GM10266 (cell line): ENCODE measurements at regions not wholly inside any gene's neighbourhood (a gene's known extent, or its start where the extent isn't known, plus 50 kb on each side); places are given as distances from the start of the nearest gene placed in this dataset.
"Not testable (repeated sequence)": the region's sequence is repeated elsewhere in the genome, so short reads cannot be mapped to it uniquely, and the experiment has no call there.

Experiments used
- DNase-seq: peaks from one replicate; pipeline ENCODE4 v3.0.0; 2012; ENCODE audit errors: extremely low spot score
- TF ChIP-seq, protein P1 (sequence below): IDR thresholded peaks from 2 replicates; pipeline ENCODE4 v1.5.1; 2012; ENCODE audit warnings: mild to moderate bottlenecking, low read depth; ENCODE audit not compliant: control insufficient read depth, insufficient read depth; ENCODE audit errors: missing control alignments

DNA sequence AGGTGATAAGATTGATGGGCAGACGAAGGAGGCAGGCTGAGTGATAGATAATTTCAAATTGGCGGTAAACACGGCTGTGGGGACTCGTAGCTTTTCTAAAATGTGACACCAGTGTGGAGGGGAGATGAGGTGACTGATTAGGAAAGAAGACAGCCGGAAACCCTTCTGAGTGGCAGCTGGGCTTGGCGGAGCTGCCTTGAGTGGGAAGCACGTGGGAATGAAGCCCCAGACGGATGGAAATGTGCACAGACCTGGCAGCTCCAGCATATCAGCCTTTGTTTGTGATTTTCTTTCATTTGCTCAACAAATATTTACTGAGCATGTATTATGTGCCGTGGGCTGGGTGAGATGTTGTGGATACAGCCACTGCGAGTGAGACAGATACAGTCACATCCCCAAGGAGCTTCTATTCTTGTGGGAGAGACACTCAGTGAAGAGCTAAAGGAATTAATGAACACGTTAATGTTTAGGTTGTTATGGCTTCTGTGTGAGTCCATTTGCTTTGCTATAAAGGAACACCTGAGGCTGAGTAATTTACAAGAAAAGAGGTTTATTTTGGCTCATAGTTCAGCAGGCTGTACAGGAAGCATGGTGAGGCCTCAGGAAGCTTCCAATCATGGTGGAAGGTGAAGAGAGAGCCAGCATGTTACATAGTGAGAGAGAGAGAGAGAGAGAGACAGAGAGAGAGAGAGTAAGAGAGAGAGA is 65.5 kb upstream of the LHX5 start:
- no peak for DNase-seq
- TF ChIP-seq, protein P1, sequence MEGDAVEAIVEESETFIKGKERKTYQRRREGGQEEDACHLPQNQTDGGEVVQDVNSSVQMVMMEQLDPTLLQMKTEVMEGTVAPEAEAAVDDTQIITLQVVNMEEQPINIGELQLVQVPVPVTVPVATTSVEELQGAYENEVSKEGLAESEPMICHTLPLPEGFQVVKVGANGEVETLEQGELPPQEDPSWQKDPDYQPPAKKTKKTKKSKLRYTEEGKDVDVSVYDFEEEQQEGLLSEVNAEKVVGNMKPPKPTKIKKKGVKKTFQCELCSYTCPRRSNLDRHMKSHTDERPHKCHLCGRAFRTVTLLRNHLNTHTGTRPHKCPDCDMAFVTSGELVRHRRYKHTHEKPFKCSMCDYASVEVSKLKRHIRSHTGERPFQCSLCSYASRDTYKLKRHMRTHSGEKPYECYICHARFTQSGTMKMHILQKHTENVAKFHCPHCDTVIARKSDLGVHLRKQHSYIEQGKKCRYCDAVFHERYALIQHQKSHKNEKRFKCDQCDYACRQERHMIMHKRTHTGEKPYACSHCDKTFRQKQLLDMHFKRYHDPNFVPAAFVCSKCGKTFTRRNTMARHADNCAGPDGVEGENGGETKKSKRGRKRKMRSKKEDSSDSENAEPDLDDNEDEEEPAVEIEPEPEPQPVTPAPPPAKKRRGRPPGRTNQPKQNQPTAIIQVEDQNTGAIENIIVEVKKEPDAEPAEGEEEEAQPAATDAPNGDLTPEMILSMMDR: no peak

DNA sequence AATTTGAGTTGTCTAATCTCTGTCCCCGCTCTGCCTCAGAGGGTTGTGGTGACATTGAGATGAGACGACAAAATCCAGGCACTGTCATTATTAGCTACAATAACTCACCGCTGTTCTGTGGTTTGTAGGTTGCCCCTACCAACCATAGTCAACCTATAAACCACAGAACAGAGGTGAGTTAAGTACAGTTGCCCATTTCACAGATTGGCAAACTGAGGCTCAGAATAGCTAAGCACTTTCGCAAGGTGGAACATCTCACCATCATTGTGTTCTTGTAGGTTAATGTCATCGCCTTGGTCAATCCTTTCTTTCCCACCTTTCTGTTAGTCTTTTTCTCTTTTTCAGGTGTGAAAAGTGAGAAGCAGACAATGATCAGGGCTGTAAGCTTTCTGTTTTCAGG is 63.4 kb upstream of the LHX5 start:
- no peak for DNase-seq
- TF ChIP-seq, protein P1: no peak

DNA sequence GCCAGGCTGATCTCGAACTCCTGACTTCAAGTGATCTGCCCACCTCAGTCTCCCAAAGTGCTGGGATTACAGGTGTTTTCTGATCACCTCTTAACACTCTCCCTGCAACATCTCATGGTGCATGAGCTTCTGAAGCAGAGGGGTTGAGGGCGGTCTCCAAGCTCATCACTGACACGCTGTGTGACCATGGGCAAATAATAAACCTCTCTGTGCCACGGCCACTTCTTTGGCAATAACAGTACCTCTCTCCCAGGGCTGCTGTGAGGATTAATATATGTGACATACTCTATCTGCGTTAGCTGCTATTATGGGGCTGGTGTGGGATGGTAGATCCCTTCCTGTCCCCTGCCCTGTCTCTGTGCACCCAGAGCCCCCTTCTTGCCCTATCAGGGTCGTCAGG is 62.9 kb upstream of the LHX5 start:
- TF ChIP-seq, protein P1: no peak

DNA sequence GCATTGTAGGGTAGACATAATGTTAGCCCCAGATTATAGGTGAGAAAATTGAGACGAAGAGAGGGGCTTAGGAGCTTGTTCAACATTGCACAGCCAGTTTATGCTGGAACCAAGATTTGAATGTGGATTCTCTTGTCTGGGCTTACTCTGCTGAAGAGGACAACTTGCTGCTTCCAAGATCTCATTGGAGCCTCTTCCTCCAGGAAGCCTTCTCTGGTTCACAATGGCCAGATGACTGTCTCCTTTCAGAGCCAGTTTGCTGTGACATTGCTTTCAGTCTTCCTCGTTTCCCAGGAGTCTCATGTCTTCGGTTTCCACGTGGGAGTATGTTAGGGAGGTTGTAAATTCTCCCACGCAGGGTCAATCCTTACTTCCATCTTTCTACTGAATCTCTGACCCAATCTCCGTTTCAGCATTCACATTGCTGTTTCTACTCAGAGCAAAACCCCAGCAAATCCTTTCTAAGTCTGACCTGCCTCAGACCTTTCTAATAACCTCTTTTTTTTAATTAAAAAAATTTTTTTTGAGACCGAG is 62.2 kb upstream of the LHX5 start:
- no peak for DNase-seq
- TF ChIP-seq, protein P1: no peak

More for the DNA sequence above, 62.9 kb upstream of the LHX5 start:
- DNase-seq: no peak

DNA sequence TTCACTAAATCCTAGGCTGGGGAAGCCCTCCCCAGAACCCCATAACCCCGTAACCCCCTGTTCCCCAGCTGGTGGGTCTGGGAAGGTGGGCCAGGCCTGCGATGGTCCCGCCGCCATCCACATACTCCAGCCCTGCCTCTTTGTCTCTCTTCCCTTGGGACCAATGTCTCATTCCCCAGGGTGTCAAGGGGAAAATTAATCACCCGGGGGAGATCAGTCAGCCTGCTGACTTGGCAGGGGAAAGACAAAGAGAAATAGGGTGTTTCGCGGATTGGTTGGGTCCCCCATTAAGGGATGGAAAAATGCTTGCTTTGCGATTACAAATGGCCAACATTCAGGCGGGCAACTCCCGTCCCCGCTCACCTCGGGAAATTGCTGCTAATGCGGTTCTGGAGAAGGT is 60.6 kb upstream of the LHX5 start:
- no peak for DNase-seq

DNA sequence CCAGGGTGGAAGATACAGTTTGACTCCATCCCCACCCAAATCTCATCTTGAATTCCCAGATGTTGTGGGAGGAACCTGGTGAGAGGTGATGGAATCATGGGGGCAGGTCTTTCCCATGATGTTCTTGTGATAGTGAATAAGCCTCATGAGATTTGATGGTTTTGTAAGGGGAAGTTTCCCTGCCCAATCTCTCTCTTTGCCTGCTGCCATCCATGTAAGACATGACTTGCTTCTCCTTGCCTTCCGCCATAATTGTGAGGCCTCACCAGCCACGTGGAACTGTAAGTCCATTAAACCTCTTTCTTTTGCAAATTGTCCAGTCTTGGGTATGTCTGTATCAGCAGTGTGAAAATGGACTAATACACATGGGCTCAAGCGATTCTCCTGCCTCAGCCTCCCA is 59.4 kb upstream of the LHX5 start:
- DNase-seq: not testable (repeated sequence)

More for the DNA sequence above, 60.6 kb upstream of the LHX5 start:
- TF ChIP-seq, protein P1: no peak

DNA sequence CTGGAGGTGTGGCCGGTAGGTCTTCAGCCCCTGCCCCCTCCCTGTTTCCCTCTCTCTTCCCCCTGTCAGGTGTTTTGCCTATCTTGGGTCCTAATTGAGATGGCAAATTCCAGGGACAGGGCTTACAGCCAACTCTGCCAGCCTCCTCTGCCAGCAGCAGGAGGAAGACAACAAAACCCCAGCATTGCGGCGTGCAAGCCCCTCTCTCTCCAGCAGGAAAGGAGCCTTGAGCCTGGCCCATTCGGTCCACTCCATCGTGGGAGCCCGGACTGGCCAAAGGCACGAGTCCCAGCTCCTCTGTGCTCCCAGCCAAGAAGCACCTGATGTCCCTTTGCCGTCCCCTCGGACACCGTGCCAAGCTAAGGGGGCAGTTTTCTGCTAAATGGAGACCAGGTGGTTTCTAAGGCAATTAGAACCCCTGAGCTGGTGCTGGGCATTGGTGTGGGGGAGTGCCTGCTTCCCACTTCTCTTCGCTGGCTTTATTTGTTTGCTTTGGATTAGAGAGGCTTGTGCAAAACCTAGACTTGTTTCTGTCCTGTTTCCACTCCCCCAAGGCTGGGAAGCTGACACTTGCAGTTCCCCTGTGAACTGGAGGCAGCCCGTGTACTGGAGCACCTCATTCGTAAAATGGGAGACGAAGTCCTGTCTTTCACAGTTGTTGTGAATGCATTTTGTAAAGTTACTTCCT is 57.1 kb upstream of the LHX5 start:
- no peak for DNase-seq
- TF ChIP-seq, protein P1: no peak

DNA sequence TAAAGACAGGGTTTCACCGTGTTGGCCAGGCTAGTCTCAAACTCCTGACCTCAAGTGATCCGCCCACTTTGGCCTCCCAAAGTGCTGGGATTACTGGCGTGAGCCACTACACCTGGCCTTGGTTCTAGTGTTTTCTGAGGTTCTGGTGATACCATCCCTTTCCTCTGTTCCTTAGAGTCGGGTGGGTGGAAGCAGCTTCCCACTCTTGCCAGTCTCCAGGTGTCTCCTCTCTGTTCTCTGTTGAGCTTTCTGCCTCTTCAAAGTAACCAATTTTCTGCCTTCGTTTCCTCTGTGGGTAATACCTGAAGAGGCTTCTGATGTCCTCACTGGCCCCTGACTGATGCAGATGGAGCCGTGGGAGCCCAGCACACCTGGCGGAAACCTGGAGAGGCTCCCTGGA is 53.4 kb upstream of the LHX5 start:
- TF ChIP-seq, protein P1: no peak
- no peak for DNase-seq
